GM12801 (cell line): ENCODE measurements at regions not wholly inside any gene's neighbourhood (a gene's known extent, or its start where the extent isn't known, plus 50 kb on each side); places are given as distances from the start of the nearest gene placed in this dataset.

Experiments
- TF ChIP-seq, protein P1 (sequence below): IDR thresholded peaks from one replicate; pipeline ENCODE4 v1.5.1; 2011; ENCODE audit warnings: control low read depth; ENCODE audit not compliant: insufficient read length; ENCODE audit errors: extremely low read depth

DNA sequence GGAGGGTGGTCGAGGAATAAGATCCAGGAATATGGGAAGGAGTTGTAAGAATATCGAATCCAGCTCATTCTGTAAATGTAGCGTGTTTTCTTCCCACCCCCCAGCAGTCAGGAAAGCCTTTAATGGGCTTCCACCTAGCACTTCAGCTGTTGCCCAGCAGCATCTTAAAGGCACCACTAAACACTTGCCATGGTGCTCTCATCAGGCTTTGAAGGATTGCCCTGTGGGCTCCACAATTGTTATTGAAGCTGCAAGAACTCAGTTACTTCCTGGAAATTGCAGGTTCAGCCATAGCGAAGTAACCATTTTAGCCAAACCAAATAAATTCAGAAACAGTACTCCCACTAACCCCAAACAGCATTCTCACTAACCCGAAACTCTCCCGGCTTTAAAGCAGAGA is 511.2 kb downstream of the PLPP3 start:
- TF ChIP-seq, protein P1, sequence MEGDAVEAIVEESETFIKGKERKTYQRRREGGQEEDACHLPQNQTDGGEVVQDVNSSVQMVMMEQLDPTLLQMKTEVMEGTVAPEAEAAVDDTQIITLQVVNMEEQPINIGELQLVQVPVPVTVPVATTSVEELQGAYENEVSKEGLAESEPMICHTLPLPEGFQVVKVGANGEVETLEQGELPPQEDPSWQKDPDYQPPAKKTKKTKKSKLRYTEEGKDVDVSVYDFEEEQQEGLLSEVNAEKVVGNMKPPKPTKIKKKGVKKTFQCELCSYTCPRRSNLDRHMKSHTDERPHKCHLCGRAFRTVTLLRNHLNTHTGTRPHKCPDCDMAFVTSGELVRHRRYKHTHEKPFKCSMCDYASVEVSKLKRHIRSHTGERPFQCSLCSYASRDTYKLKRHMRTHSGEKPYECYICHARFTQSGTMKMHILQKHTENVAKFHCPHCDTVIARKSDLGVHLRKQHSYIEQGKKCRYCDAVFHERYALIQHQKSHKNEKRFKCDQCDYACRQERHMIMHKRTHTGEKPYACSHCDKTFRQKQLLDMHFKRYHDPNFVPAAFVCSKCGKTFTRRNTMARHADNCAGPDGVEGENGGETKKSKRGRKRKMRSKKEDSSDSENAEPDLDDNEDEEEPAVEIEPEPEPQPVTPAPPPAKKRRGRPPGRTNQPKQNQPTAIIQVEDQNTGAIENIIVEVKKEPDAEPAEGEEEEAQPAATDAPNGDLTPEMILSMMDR = no peak

DNA sequence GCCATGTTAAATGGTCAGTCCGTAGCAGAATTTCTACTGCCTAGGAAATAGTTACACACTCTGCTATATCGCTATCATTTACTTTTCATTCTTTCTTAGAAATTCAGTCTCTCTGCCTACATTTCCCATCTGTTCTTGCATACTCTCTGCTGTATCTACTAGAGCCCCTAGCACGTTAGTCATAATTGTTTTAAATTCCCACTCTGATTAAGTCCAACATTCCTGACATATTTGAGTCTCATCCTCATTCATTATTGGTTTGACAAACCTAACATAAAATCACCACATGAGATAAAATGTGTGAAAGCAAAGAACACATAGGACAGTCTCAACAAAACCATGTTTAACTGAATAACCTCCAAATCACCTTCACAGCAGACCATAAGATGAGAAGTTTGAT is 513.6 kb downstream of the PLPP3 start:
- TF ChIP-seq, protein P1 = no peak

DNA sequence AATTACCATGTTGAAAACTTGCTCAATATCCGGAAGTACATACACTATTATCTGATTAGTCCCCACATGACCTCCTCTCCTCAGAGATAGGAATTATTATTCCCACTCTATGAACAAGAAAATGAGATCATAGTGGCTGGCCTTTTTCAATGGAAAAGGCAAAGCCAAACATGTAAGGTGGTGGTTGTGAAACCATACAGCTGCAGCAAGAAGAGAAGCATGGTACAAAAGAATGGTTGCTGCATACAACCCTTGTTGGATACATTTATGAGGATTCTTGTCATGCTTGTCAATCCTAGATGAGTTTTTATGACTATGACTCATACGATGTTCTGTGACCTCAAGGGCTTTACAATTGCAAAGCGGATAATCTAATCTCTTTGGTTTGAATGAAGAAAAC is 514.7 kb downstream of the PLPP3 start:
- TF ChIP-seq, protein P1 = no peak

DNA sequence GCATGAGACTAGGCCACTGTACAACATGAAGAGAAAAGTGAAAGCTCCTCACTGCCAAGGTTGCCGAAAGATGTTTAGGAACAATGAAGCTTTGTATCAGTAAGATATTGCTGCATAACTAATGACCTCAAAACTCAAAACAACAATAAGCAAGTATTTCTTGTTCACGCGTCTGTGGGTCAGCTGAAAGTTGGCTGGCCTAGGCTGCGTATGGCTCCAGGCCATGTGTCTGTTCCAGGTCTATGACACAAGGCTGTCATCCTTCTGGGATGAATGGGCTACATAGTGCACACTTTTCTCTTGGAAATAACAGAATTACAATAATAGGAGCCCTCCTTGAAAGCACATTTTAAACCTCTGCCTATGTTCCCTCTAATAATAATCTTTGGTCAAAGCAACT is 515.9 kb downstream of the PLPP3 start:
- TF ChIP-seq, protein P1 = no peak

DNA sequence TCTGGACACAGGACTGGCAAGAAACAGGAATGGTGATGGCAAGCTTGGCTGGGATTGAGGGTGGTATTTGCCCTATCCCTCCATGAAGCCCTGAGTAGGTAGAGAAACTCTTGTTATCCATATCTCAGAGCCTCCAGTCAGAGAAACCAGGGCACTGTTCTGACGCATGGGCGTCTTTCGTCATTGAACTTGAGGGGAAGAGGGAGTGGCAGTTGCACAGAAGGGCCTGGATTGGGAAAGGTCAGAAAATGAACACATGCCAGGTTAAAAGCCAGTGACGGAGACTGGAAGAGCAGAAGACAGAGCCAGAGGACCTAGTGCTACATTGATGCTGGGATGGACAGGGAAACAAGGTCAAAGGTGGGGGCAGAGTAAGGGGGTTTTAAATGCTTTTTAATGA is 516.7 kb downstream of the PLPP3 start:
- TF ChIP-seq, protein P1 = no peak

DNA sequence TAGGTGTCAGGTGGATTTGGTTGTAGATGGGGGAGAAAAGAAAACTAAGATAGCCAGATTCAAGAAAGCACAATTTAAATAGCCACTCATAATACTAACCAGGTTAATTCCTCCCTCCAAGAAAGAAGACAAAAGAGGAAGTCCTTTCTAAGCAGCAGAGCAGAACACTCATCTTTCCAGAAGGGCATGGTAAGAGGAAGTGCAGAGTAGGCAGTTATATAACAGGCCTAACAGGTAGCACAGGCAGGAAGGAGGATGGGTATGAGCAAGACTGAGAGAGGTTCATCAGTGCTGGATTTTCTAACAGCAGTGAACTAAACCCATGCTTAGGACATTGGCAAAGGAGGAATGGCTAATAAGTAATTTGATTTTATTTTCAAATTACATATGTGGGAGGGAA is 517.5 kb downstream of the PLPP3 start:
- TF ChIP-seq, protein P1 = no peak

DNA sequence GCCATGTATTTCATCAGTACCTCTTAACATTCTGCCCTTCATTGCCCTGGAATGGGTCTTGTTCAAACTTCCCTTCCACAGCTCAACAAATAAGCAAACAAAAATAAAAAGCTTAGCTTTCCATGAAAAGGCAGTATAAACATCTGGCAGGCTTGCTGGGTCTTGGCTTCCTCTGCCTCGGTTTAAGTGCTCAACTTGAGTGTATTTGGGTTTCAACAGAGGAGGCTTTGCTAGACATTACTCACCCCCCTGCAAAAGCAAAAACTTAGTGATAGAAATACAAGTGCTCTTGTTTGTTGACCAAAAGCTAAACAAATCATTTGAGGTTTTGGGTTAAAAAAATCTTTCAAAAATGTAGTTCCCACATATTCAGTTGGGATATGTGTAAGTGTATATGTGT is 518.5 kb downstream of the PLPP3 start:
- TF ChIP-seq, protein P1 = no peak
